Natural killer cell (primary cell): ENCODE measurements at regions not wholly inside any gene's neighbourhood (a gene's known extent, or its start where the extent isn't known, plus 50 kb on each side); places are given as distances from the start of the nearest gene placed in this dataset.

ENCODE experiments used
- ATAC-seq, 3 donors: fragments of 150-1000 bp in 2 of 3; fragments of 200-7000 bp in 1 of 3; cut with Tn5 transposase; 1 replicate in 1 of 3; 2 replicates in 2 of 3; pipeline ENCODE4 v1.10.0; 2021; ENCODE audit warnings: mild to moderate bottlenecking in 2 of 3, moderate library complexity in 2 of 3
- DNase-seq, 2 donors: peaks; one replicate each; pipeline versions ENCODE4 v3.0.0 to v3.0.0-alpha.2; 2013 to 2021; ENCODE audit warnings: mixed read lengths in 1 of 2
- H3K27ac ChIP-seq: one replicate; pipeline ENCODE4 v1.5.1; 2013; ENCODE audit warnings: mild to moderate bottlenecking, low read length
- H3K27me3 ChIP-seq: one replicate; pipeline ENCODE4 v1.6.1; 2013; ENCODE audit warnings: low read length; ENCODE audit not compliant: control insufficient read depth, insufficient read depth
- H3K36me3 ChIP-seq: one replicate; pipeline ENCODE4 v1.6.1; 2013; ENCODE audit warnings: low read length; ENCODE audit not compliant: control insufficient read depth, insufficient read depth
- H3K4me1 ChIP-seq: one replicate; pipeline ENCODE4 v1.6.1; 2013; ENCODE audit warnings: low read length; ENCODE audit not compliant: control insufficient read depth, insufficient read depth
- H3K4me3 ChIP-seq: one replicate; pipeline ENCODE4 v1.5.1; 2013; ENCODE audit warnings: low read length
- H3K9me3 ChIP-seq: one replicate; pipeline ENCODE4 v1.6.1; 2013; ENCODE audit warnings: low read length; ENCODE audit not compliant: control insufficient read depth, insufficient read depth
- H3K27ac Mint-ChIP-seq, 2 donors: one replicate each; pipeline ENCODE4 v1.8.0; 2022; ENCODE audit warnings: mild to moderate bottlenecking in 2 of 2, mixed read lengths in 2 of 2, moderate library complexity in 1 of 2
- H3K27me3 Mint-ChIP-seq, 2 donors: one replicate each; pipeline ENCODE4 v1.8.0; 2022; ENCODE audit warnings: low read depth in 2 of 2, mixed read lengths in 2 of 2
- H3K36me3 Mint-ChIP-seq: one replicate; pipeline ENCODE4 v1.8.0; 2022; ENCODE audit warnings: mixed read lengths
- H3K4me1 Mint-ChIP-seq, 2 donors: one replicate each; pipeline ENCODE4 v1.8.0; 2022; ENCODE audit warnings: mixed read lengths in 2 of 2
- H3K4me3 Mint-ChIP-seq: one replicate; pipeline ENCODE4 v1.8.0; 2022; ENCODE audit warnings: mild to moderate bottlenecking, moderate library complexity, mixed read lengths
- H3K9me3 Mint-ChIP-seq, 2 donors: one replicate each; pipeline ENCODE4 v1.8.0; 2022; ENCODE audit warnings: mixed read lengths in 2 of 2
- CTCF ChIP-seq: fragments of 200-600 bp; IDR thresholded peaks from one replicate; pipeline ENCODE4 v1.8.0; 2022; ENCODE audit warnings: antibody characterized with exemption
- WGBS: methylation state at CpG from one replicate; pipeline ENCODE4 v1.1.7; 2013; ENCODE audit warnings: missing lambda C conversion rate; ENCODE audit not compliant: insufficient coverage; 5-methylcytosine and 5-hydroxymethylcytosine counted together
- intact Hi-C: fragments of 100-400 bp; cut with micrococcal nuclease; formaldehyde crosslinking; loops from one replicate; pipeline ENCODE4 v1.14.2; 2022

GRCh38 chr6:139693735-139694134 lies 319.3 kb upstream of the CITED2 start:
- intact Hi-C loops = no loop called here
- no peaks in the 10 kb centered on the region for H3K36me3 Mint-ChIP-seq
- Histone ChIP-seq H3K4me3 (no peak overlapping the region), H3K27ac (no peak overlapping the region), H3K27me3 (no peaks in the 10 kb centered on the region), H3K4me1 (peaks cover 3% of the 10 kb centered on the region), H3K36me3 (no peaks in the 10 kb centered on the region), H3K9me3 (no peaks in the 10 kb centered on the region)
- WGBS = 60% methylated on average over 1 of the region's 1 CpG
- no peak overlapping the region for H3K27ac Mint-ChIP-seq
- DNase-seq = no peak
- no peak for TF ChIP-seq CTCF
- H3K9me3 Mint-ChIP-seq = no peaks in the 10 kb centered on the region
- H3K4me3 Mint-ChIP-seq = no peak overlapping the region
- no peak for ATAC-seq
- H3K27me3 Mint-ChIP-seq = peaks cover 0 to 5% of the 10 kb centered on the region in 2 donors
- H3K4me1 Mint-ChIP-seq = peaks cover 0 to 5% of the 10 kb centered on the region in 2 donors

GRCh38 chr6:139690007-139690406 lies 315.6 kb upstream of the CITED2 start:
- 92% methylated on average over 1 of the region's 1 CpG for WGBS
- no peak overlapping the region for H3K27ac Mint-ChIP-seq

GRCh38 chr6:139687055-139687454 lies 312.6 kb upstream of the CITED2 start:
- intact Hi-C loops = no loop called here
- H3K4me1 ChIP-seq = no peaks in the 10 kb centered on the region
- H3K27ac ChIP-seq = no peak overlapping the region
- whole genome bisulfite sequencing = 100% methylated on average over 1 of the region's 2 CpGs
- no peak overlapping the region for H3K27ac Mint-ChIP-seq
- no peaks in the 10 kb centered on the region for H3K36me3 ChIP-seq
- H3K27me3 ChIP-seq = no peaks in the 10 kb centered on the region
- H3K36me3 Mint-ChIP-seq = no peaks in the 10 kb centered on the region
- H3K9me3 Mint-ChIP-seq = no peaks in the 10 kb centered on the region
- TF ChIP-seq CTCF = no peak
- no peaks in the 10 kb centered on the region for H3K9me3 ChIP-seq
- ATAC-seq = no peak
- DNase-seq = no peak
- peaks cover 0 to 6% of the 10 kb centered on the region in 2 donors for H3K27me3 Mint-ChIP-seq
- no peak overlapping the region for H3K4me3 Mint-ChIP-seq
- H3K4me3 ChIP-seq = no peak overlapping the region
- no peaks in the 10 kb centered on the region for H3K4me1 Mint-ChIP-seq

More at GRCh38 chr6:139690007-139690406, 315.6 kb upstream of the CITED2 start:
- Histone ChIP-seq H3K36me3 (no peaks in the 10 kb centered on the region), H3K4me1 (no peaks in the 10 kb centered on the region), H3K9me3 (no peaks in the 10 kb centered on the region), H3K27ac (no peak overlapping the region), H3K4me3 (no peak overlapping the region), H3K27me3 (no peaks in the 10 kb centered on the region)
- no peak for DNase-seq
- no peak for TF ChIP-seq CTCF
- Mint-ChIP-seq H3K9me3 (no peaks in the 10 kb centered on the region), H3K27me3 (peaks cover 0 to 6% of the 10 kb centered on the region in 2 donors), H3K4me3 (no peak overlapping the region), H3K4me1 (no peaks in the 10 kb centered on the region), H3K36me3 (no peaks in the 10 kb centered on the region)
- intact Hi-C loops = no loop called here
- no peak for ATAC-seq

- 80% methylated on average over 5 of the region's 5 CpGs for WGBS
- ATAC-seq (no peak), DNase-seq (no peak)
- no peaks in the 10 kb centered on the region for H3K36me3 ChIP-seq
- Mint-ChIP-seq H3K4me3 (no peak overlapping the region), H3K4me1 (no peaks in the 10 kb centered on the region), H3K27me3 (peaks cover 0 to 4% of the 10 kb centered on the region in 2 donors), H3K9me3 (no peaks in the 10 kb centered on the region), H3K27ac (no peak overlapping the region), H3K36me3 (no peaks in the 10 kb centered on the region)
- H3K9me3 ChIP-seq = no peaks in the 10 kb centered on the region
- no peak overlapping the region for H3K4me3 ChIP-seq
- H3K4me1 ChIP-seq = no peaks in the 10 kb centered on the region
- intact Hi-C loops = no loop called here
- no peak for TF ChIP-seq CTCF
- H3K27ac ChIP-seq = no peak overlapping the region
- no peaks in the 10 kb centered on the region for H3K27me3 ChIP-seq
Observed at GRCh38 chr6:139686308-139686707, 311.9 kb upstream of the CITED2 start.
